MCF 10A (cell line): ENCODE measurements at regions not wholly inside any gene's neighbourhood (a gene's known extent, or its start where the extent isn't known, plus 50 kb on each side); places are given as distances from the start of the nearest gene placed in this dataset.
A peak's percentile ranks its signal among the peaks of the same experiment; 100 is the strongest.

ENCODE experiments used
- BruUV-seq: library from RNA; stranded (reverse); fragments of 400-500 nt; replicated peaks from 2 replicates; lab custom pipeline; 2021; lab: Mats Ljungman, UMichigan
- CTCF ChIA-PET: fragments of 300-600 bp; sonication (Branson Sonifier 250); formaldehyde crosslinking; extraction: SDS; loops from one replicate; lab custom pipeline; 2021; ENCODE audit warnings: antibody characterized with exemption, inconsistent platforms; lab: Yijun Ruan, JAX
- POLR2A ChIA-PET: fragments of 300-600, 350-650 bp; sonication (Branson Sonifier 250); formaldehyde crosslinking; extraction: SDS; loops from one replicate; lab custom pipeline; 2020; ENCODE audit warnings: antibody characterized with exemption, inconsistent platforms; lab: Yijun Ruan, JAX
- DNase-seq: peaks from one replicate; pipeline ENCODE4 v3.0.0-alpha.2; 2018; ENCODE audit not compliant: unreplicated experiment
- H3K27ac Mint-ChIP-seq: one replicate; pipeline ENCODE4 v1.8.0; 2022; ENCODE audit warnings: mild to moderate bottlenecking, low read depth, mixed read lengths; ENCODE audit not compliant: unreplicated experiment
- H3K27me3 Mint-ChIP-seq: one replicate; pipeline ENCODE4 v1.8.0; 2022; ENCODE audit warnings: mixed read lengths; ENCODE audit not compliant: insufficient read depth, unreplicated experiment
- H3K36me3 Mint-ChIP-seq: one replicate; pipeline ENCODE4 v1.8.0; 2022; ENCODE audit warnings: mild to moderate bottlenecking, moderate library complexity, mixed read lengths; ENCODE audit not compliant: insufficient read depth, unreplicated experiment
- H3K4me1 Mint-ChIP-seq: one replicate; pipeline ENCODE4 v1.8.0; 2022; ENCODE audit warnings: mixed read lengths; ENCODE audit not compliant: insufficient read depth, unreplicated experiment
- H3K4me3 Mint-ChIP-seq: one replicate; pipeline ENCODE4 v1.8.0; 2022; ENCODE audit warnings: mild to moderate bottlenecking, moderate library complexity, mixed read lengths; ENCODE audit not compliant: unreplicated experiment
- H3K9me3 Mint-ChIP-seq: one replicate; pipeline ENCODE4 v1.8.0; 2022; ENCODE audit warnings: mixed read lengths; ENCODE audit not compliant: unreplicated experiment
- CTCF ChIP-seq: fragments of 200-600 bp; IDR thresholded peaks from one replicate; pipeline ENCODE4 v1.8.0; 2022; ENCODE audit warnings: antibody characterized with exemption, mild to moderate bottlenecking; ENCODE audit not compliant: unreplicated experiment
- intact Hi-C: fragments of 100-400 bp; cut with micrococcal nuclease; formaldehyde crosslinking; loops from 2 replicates; pipeline ENCODE4 v1.14.1; 2022

- Mint-ChIP-seq H3K4me1 (peaks cover 35% of the 10 kb centered on the region), H3K9me3 (no peaks in the 10 kb centered on the region), H3K36me3 (no peaks in the 10 kb centered on the region), H3K27ac (no peak overlapping the region), H3K4me3 (no peak overlapping the region), H3K27me3 (no peaks in the 10 kb centered on the region)
- intact Hi-C loops = loop anchor here (5.0 kb wide), 1 partner anchor 82 kb away; no protein-coding TSS in a partner anchor
- POLR2A ChIA-PET = interaction anchor here (0.7 to 1.7 kb wide), 2 partner anchors 10 to 344 kb away, joined by 3 to 5 read pairs; no protein-coding TSS in a partner anchor
- DNase-seq = peak; percentile 58
- CTCF ChIA-PET = interaction anchor here (1.2 kb wide), 1 partner anchor 187 kb away, joined by 3 read pairs; no protein-coding TSS in a partner anchor
- TF ChIP-seq CTCF = no peak
- BruUV-seq = no TSS peak
Observed at GRCh38 chr1:94729267-94729666, 90.9 kb upstream of the SLC44A3 start.

- intact Hi-C loops = loop anchor here (5.0 kb wide), 1 partner anchor 81 kb away; no protein-coding TSS in a partner anchor
- no peaks in the 10 kb centered on the region for H3K27me3 Mint-ChIP-seq
- H3K27ac Mint-ChIP-seq = no peak overlapping the region
- BruUV-seq = no TSS peak
- no peak overlapping the region for H3K4me3 Mint-ChIP-seq
- peak; percentile 85 for DNase-seq
- ChIA-PET CTCF (interaction anchor here (0.6 to 1.4 kb wide), 3 partner anchors 14 to 128 kb away, joined by 3 read pairs; no protein-coding TSS in a partner anchor), POLR2A (interaction anchor here (0.7 to 2.9 kb wide), 8 partner anchors 8 to 201 kb away, joined by 3 to 13 read pairs (median 4); no protein-coding TSS in a partner anchor)
- no peak for TF ChIP-seq CTCF
- no peaks in the 10 kb centered on the region for H3K36me3 Mint-ChIP-seq
- H3K9me3 Mint-ChIP-seq = no peaks in the 10 kb centered on the region
- peaks cover 39% of the 10 kb centered on the region for H3K4me1 Mint-ChIP-seq
Observed at GRCh38 chr1:94727846-94728715, 92.1 kb upstream of the SLC44A3 start.

GRCh38 chr1:94726981-94727685 is 93.0 kb upstream of the SLC44A3 start:
- no peak overlapping the region for H3K4me3 Mint-ChIP-seq
- no peak for DNase-seq
- no TSS peak for BruUV-seq
- ChIA-PET CTCF (interaction anchor here (1.0 to 1.4 kb wide), 2 partner anchors 13 to 74 kb away, joined by 3 read pairs; no protein-coding TSS in a partner anchor), POLR2A (interaction anchor here (1.0 to 2.9 kb wide), 4 partner anchors 9 to 187 kb away, joined by 3 to 13 read pairs (median 7); no protein-coding TSS in a partner anchor)
- TF ChIP-seq CTCF = no peak
- intact Hi-C loops = loop anchor here (5.0 kb wide), 1 partner anchor 80 kb away; no protein-coding TSS in a partner anchor
- H3K36me3 Mint-ChIP-seq = no peaks in the 10 kb centered on the region
- H3K27ac Mint-ChIP-seq = no peak overlapping the region
- H3K9me3 Mint-ChIP-seq = no peaks in the 10 kb centered on the region
- no peaks in the 10 kb centered on the region for H3K27me3 Mint-ChIP-seq
- peaks cover 39% of the 10 kb centered on the region for H3K4me1 Mint-ChIP-seq
